AG09319 (cell line): ENCODE measurements at regions not wholly inside any gene's neighbourhood (a gene's known extent, or its start where the extent isn't known, plus 50 kb on each side); places are given as distances from the start of the nearest gene placed in this dataset.

Experiments
- DNase-seq: peaks from one replicate; pipeline ENCODE4 v3.0.0-alpha.2; 2010; ENCODE audit warnings: low read depth; ENCODE audit errors: extremely low read depth
- CTCF ChIP-seq: IDR thresholded peaks from 2 replicates; pipeline ENCODE4 v1.5.1; 2011; ENCODE audit warnings: low read depth, mild to moderate bottlenecking, inconsistent platforms, low read length, moderate library complexity

GRCh38 chr2:129229196-129229595, 750.3 kb upstream of the RAB6C start:
- DNase-seq = no peak
- no peak for TF ChIP-seq CTCF

- DNase-seq = no peak
- no peak for TF ChIP-seq CTCF
These were observed 749.5 kb upstream of the RAB6C start for GRCh38 chr2:129229830-129230441.

- TF ChIP-seq CTCF = no peak
- no peak for DNase-seq
These were observed 747.5 kb upstream of the RAB6C start for GRCh38 chr2:129231924-129232323.

- no peak for TF ChIP-seq CTCF
- DNase-seq = no peak
These were observed 746.3 kb upstream of the RAB6C start for GRCh38 chr2:129233166-129233565.

- TF ChIP-seq CTCF = no peak
These were observed 745.6 kb upstream of the RAB6C start for GRCh38 chr2:129233751-129234406.

GRCh38 chr2:129236601-129237000, 742.9 kb upstream of the RAB6C start:
- no peak for DNase-seq
- no peak for TF ChIP-seq CTCF

More at GRCh38 chr2:129233751-129234406, 745.6 kb upstream of the RAB6C start:
- no peak for DNase-seq

- no peak for DNase-seq
- TF ChIP-seq CTCF = no peak
These were observed 741.3 kb upstream of the RAB6C start for GRCh38 chr2:129237966-129238725.
